Ishikawa (cell line): ENCODE measurements at regions not wholly inside any gene's neighbourhood (a gene's known extent, or its start where the extent isn't known, plus 50 kb on each side); places are given as distances from the start of the nearest gene placed in this dataset.

Experiments used
- CEBPB ChIP-seq: IDR thresholded peaks from 2 replicates; pipeline ENCODE4 v1.6.1; 2012
- CREB1 ChIP-seq: IDR thresholded peaks from 2 replicates; pipeline ENCODE4 v1.6.1; 2012; ENCODE audit warnings: low read depth
- EGR1 ChIP-seq: IDR thresholded peaks from 2 replicates; pipeline ENCODE4 v1.6.1; 2012
- EP300 ChIP-seq: IDR thresholded peaks from 2 replicates; pipeline ENCODE4 v1.6.1; 2012; ENCODE audit warnings: borderline replicate concordance
- FOXM1 ChIP-seq: IDR thresholded peaks from 2 replicates; pipeline ENCODE4 v1.6.1; 2012; ENCODE audit warnings: low read depth, borderline replicate concordance
- NFIC ChIP-seq: IDR thresholded peaks from 2 replicates; pipeline ENCODE4 v1.6.1; 2012
- RAD21 ChIP-seq: IDR thresholded peaks from 2 replicates; pipeline ENCODE4 v1.6.1; 2012; ENCODE audit warnings: low read depth
- REST ChIP-seq: IDR thresholded peaks from 2 replicates; pipeline ENCODE4 v1.6.1; 2012; ENCODE audit warnings: low read depth, mild to moderate bottlenecking
- TAF1 ChIP-seq: IDR thresholded peaks from 2 replicates; pipeline ENCODE4 v1.6.1; 2012; ENCODE audit warnings: low read depth, mild to moderate bottlenecking
- TCF12 ChIP-seq: IDR thresholded peaks from 2 replicates; pipeline ENCODE4 v1.6.1; 2012; ENCODE audit warnings: low read depth
- TEAD4 ChIP-seq: IDR thresholded peaks from 2 replicates; pipeline ENCODE4 v1.6.1; 2012
- YY1 ChIP-seq: IDR thresholded peaks from 2 replicates; pipeline ENCODE4 v1.6.1; 2012; ENCODE audit warnings: low read depth
- ZBTB7A ChIP-seq: IDR thresholded peaks from 2 replicates; pipeline ENCODE4 v1.6.1; 2012; ENCODE audit warnings: low read depth
- TF ChIP-seq, protein P1 (sequence below): IDR thresholded peaks from 2 replicates; pipeline ENCODE4 v1.6.1; 2012
- TF ChIP-seq, protein P2 (sequence below): IDR thresholded peaks from 2 replicates; pipeline ENCODE4 v1.6.1; 2012

DNA sequence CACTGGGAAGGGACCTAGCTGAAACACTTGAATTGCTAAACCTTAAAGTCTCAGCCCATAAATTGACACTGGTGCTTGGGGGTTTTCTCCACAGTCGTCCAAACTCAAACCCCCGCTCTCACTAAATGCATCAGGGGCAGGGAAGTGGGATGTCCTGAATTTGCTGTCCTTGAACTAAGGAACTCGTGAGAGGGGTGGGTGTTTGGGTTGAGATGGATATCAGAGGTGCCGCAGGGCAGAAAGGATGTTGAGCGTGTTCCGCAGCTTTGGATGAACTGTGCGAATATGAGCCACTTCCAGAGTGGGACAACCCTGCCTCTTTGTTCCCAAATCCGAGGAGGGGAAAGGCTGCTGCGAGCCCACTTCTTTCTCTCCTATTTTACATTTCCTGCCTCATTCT lies 90.3 kb upstream of the LYZL2 start:
- no peak for TF ChIP-seq REST
- TF ChIP-seq NFIC = no peak
- no peak for TF ChIP-seq EP300
- no peak for TF ChIP-seq FOXM1
- TF ChIP-seq, protein P1, sequence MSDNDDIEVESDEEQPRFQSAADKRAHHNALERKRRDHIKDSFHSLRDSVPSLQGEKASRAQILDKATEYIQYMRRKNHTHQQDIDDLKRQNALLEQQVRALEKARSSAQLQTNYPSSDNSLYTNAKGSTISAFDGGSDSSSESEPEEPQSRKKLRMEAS = no peak
- no peak for TF ChIP-seq TEAD4
- no peak for TF ChIP-seq RAD21
- no peak for TF ChIP-seq CEBPB
- TF ChIP-seq TCF12 = no peak
- TF ChIP-seq, protein P2, sequence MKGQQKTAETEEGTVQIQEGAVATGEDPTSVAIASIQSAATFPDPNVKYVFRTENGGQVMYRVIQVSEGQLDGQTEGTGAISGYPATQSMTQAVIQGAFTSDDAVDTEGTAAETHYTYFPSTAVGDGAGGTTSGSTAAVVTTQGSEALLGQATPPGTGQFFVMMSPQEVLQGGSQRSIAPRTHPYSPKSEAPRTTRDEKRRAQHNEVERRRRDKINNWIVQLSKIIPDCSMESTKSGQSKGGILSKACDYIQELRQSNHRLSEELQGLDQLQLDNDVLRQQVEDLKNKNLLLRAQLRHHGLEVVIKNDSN = no peak
- no peak for TF ChIP-seq EGR1

DNA sequence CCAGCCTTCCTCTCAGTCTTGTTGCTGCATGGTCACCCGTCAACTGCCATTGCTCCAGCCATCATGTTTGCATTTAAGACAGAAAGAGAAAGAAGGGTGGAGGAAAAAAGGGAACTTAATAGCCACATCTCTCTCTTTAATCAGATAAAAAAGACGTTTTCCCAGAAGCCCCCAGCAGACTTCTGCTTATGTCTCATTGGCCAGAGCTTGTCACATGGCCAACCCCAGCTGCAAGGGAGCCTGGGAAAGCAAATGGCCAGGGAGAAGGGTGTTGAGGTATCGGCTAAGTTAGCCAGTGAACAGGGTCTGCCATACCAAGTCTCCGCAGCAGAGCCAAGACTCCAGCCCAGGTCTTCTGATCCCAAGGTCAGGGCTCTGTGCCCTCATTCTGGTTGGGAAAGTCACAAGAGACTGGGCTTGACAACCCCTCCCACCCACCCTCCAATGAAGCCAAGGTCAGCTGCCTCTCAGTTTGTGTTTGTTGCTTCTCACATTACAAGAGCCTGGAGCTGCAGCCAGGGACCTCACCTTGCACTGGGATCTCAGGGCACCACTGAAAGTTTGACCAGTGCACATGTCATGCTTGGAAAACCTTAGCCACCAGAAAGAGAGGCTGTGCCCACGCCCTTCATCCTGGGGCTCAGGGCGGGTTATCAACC lies 80.3 kb upstream of the LYZL2 start:
- TF ChIP-seq TAF1 (no peak), EGR1 (no peak), CEBPB (no peak), REST (no peak), YY1 (no peak)
- TF ChIP-seq, protein P2 = peak; percentile 49

DNA sequence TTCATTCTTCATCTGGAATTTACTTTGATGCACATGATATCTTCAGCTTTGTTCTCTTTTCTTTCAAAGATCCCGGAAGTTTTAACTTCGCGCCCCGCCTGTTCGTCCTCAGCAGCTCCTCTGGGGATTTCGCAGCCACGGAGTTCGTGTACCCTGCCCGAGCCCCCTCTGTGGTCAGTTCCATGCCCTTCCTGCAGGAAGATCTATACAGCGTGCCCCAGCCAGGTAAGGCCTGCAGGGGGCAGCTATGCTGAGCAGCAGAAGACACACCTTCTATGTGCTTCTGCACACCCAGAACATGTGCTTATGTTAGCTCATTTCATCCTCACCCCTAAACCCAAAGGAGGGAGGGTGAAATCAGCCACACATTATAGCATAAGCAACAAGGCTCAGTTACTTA lies 79.7 kb upstream of the LYZL2 start:
- no peak for TF ChIP-seq REST
- no peak for TF ChIP-seq CEBPB
- no peak for TF ChIP-seq RAD21
- TF ChIP-seq, protein P1 = no peak
- TF ChIP-seq TAF1 = no peak
- TF ChIP-seq, protein P2 = no peak
- no peak for TF ChIP-seq TEAD4
- TF ChIP-seq ZBTB7A = no peak

- TF ChIP-seq CEBPB = no peak
- TF ChIP-seq, protein P2 = no peak
- TF ChIP-seq YY1 = no peak
- TF ChIP-seq EP300 = no peak
- TF ChIP-seq REST = no peak
- TF ChIP-seq CREB1 = no peak
- no peak for TF ChIP-seq NFIC
- TF ChIP-seq TAF1 = no peak
- no peak for TF ChIP-seq TEAD4
- no peak for TF ChIP-seq RAD21
Measured at GRCh38 chr10:30708234-30708633, 78.7 kb upstream of the LYZL2 start.
